ENCODE measurements at regions not wholly inside any gene's neighbourhood (a gene's known extent, or its start where the extent isn't known, plus 50 kb on each side); places are given as distances from the start of the nearest gene placed in this dataset.

- no peak for DNase-seq
Measured at GRCh38 chr12:93163260-93164036, 214.3 kb upstream of the NUDT4 start.

- no peak for DNase-seq
Measured at GRCh38 chr12:93164103-93164880, 213.4 kb upstream of the NUDT4 start.

- DNase-seq: no peak
Measured at GRCh38 chr12:93165384-93165932, 212.3 kb upstream of the NUDT4 start.

GRCh38 chr12:93166541-93167307 is 211.0 kb upstream of the NUDT4 start:
- DNase-seq: no peak

- no peak for DNase-seq
Measured at GRCh38 chr12:93167331-93167730, 210.4 kb upstream of the NUDT4 start.

- peak; percentile 55 for DNase-seq
Measured at GRCh38 chr12:93167841-93168492, 209.8 kb upstream of the NUDT4 start.

GRCh38 chr12:93168751-93169150 is 209.0 kb upstream of the NUDT4 start:
- no peak for DNase-seq

- DNase-seq: no peak
Measured at GRCh38 chr12:93169536-93169935, 208.2 kb upstream of the NUDT4 start.

GRCh38 chr12:93170928-93171327 is 206.8 kb upstream of the NUDT4 start:
- no peak for DNase-seq

- DNase-seq: no peak
Measured at GRCh38 chr12:93173178-93173957, 204.4 kb upstream of the NUDT4 start.

GRCh38 chr12:93174048-93174447 is 203.7 kb upstream of the NUDT4 start:
- DNase-seq: no peak

- no peak for DNase-seq
Measured at GRCh38 chr12:93174473-93174872, 203.3 kb upstream of the NUDT4 start.

- no peak for DNase-seq
Measured at GRCh38 chr12:93176165-93176564, 201.6 kb upstream of the NUDT4 start.

- DNase-seq: no peak
Measured at GRCh38 chr12:93176610-93177126, 201.1 kb upstream of the NUDT4 start.

- DNase-seq: no peak
Measured at GRCh38 chr12:93177208-93178153, 200.2 kb upstream of the NUDT4 start.

GRCh38 chr12:93178154-93178878 is 199.4 kb upstream of the NUDT4 start:
- DNase-seq: no peak

- DNase-seq: no peak
Measured at GRCh38 chr12:93179792-93180191, 197.9 kb upstream of the NUDT4 start.

GRCh38 chr12:93180566-93180965 is 197.2 kb upstream of the NUDT4 start:
- no peak for DNase-seq

- DNase-seq: no peak
Measured at GRCh38 chr12:93181409-93181965, 196.2 kb upstream of the NUDT4 start.

Data from stimulated activated CD4-positive, alpha-beta T cell treated with anti-CD3 and anti-CD28 coated beads, Interleukin-4, amount 100 ng/mL, for 24 hours (primary cell).